Subcutaneous abdominal adipose tissue (tissue), 5 donors: ENCODE measurements at regions not wholly inside any gene's neighbourhood (a gene's known extent, or its start where the extent isn't known, plus 50 kb on each side); places are given as distances from the start of the nearest gene placed in this dataset.

Experiments
- H3K27ac ChIP-seq: one replicate; pipeline ENCODE4 v1.7.0; 2013; ENCODE audit warnings: low read depth, mild to moderate bottlenecking, inconsistent platforms, low read length, moderate library complexity
- H3K27me3 ChIP-seq, 5 donors: one replicate each; pipeline ENCODE4 v1.7.0; 2013; ENCODE audit warnings: low read length in 5 of 5, inconsistent platforms in 1 of 5; ENCODE audit not compliant: control insufficient read depth in 5 of 5, insufficient read depth in 4 of 5
- H3K36me3 ChIP-seq, 5 donors: one replicate each; pipeline ENCODE4 v1.7.0; 2013; ENCODE audit warnings: low read length in 5 of 5; ENCODE audit not compliant: control insufficient read depth in 5 of 5, insufficient read depth in 5 of 5
- H3K4me1 ChIP-seq, 5 donors: one replicate each; pipeline ENCODE4 v1.7.0; 2013; ENCODE audit warnings: low read length in 5 of 5, mild to moderate bottlenecking in 3 of 5, moderate library complexity in 1 of 5; ENCODE audit not compliant: control insufficient read depth in 5 of 5, insufficient read depth in 5 of 5
- H3K4me3 ChIP-seq, 5 donors: one replicate each; pipeline ENCODE4 v1.7.0; 2013; ENCODE audit warnings: low read length in 5 of 5, low read depth in 1 of 5
- H3K9ac ChIP-seq, 5 donors: one replicate each; pipeline ENCODE4 v1.7.0; 2013; ENCODE audit warnings: low read length in 5 of 5, mild to moderate bottlenecking in 4 of 5, moderate library complexity in 3 of 5
- H3K9me3 ChIP-seq, 5 donors: one replicate each; pipeline ENCODE4 v1.7.0; 2013; ENCODE audit warnings: low read length in 5 of 5; ENCODE audit not compliant: control insufficient read depth in 5 of 5
- donor health status: healthy.
- donor health status: healthy.
- donor health status: healthy.
- donor health status: healthy.
- donor health status: healthy.

DNA sequence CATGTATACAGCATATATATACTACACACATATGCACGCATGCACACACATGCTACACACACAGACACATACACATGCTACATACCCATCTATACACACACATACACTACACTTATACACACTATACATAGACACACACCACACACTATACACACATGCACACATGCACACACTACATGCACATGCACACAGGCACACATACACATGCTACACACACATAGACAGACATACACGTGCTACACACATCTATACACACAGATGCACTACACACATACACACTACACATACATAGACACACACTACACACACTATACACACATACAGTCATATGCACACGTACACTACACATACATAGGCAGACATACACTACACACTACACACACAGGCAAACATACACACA lies 51.2 kb upstream of the PRR20G start:
- Histone ChIP-seq H3K9ac (no peak overlapping the region), H3K27ac (no peak overlapping the region), H3K36me3 (no peaks in the 10 kb centered on the region), H3K4me3 (no peak overlapping the region), H3K4me1 (no peaks in the 10 kb centered on the region), H3K9me3 (peaks cover 0 to 7% (median 3%) of the 10 kb centered on the region in 5 donors), H3K27me3 (peaks cover 21 to 48% (median 32%) of the 10 kb centered on the region in 5 donors)

DNA sequence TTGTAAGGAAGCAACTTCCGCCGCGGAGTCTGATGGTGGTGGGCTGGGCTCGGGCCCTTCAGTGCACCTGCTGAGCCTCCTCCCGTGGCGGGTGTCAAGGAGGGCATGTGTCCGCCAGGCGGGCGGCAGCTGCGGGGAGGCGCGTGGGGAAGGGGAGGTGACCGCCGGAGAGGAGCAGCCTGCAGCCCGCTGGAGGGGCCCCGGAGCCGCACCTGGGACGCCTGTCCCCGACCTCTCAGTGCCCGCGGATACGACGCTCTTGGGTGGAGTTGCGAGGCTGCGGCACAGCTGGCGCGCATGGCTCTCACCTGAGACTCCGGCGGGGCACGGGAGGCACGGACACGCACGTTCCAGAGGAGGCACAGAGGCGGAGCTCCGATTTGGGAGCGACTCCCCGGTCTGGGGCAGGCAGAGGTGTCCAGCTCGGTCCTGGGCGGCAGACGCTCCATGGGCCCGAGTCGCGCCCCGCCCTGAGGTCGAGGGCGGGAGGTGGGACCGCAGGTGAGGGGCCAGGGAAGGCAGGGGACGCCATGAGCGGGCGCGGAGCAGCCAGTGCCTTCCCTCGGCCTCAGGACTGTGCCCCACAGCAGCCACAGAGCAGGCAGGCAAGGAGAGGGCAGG lies 50.2 kb upstream of the PRR20G start:
- Histone ChIP-seq H3K27me3 (peaks cover 21 to 48% (median 32%) of the 10 kb centered on the region in 5 donors), H3K9me3 (peaks cover 0 to 9% (median 3%) of the 10 kb centered on the region in 5 donors), H3K9ac (no peak overlapping the region), H3K4me3 (no peak overlapping the region), H3K36me3 (no peaks in the 10 kb centered on the region), H3K27ac (no peak overlapping the region), H3K4me1 (no peaks in the 10 kb centered on the region)
